HEK293 (cell line): ENCODE measurements at regions not wholly inside any gene's neighbourhood (a gene's known extent, or its start where the extent isn't known, plus 50 kb on each side); places are given as distances from the start of the nearest gene placed in this dataset.

Experiments
- CTCF ChIA-PET: fragments of 350-600 bp; formaldehyde crosslinking; extraction: SDS; loops from one replicate; lab custom pipeline; 2021; ENCODE audit warnings: antibody characterized with exemption; lab: Yijun Ruan, JAX
- POLR2A ChIA-PET: fragments of 300-600 bp; formaldehyde crosslinking; extraction: SDS; loops from one replicate; lab custom pipeline; 2020; ENCODE audit warnings: antibody characterized with exemption, inconsistent platforms; lab: Yijun Ruan, JAX
- H3K27ac ChIP-seq: fragments of 200-500 bp; sonication (Bioruptor generic); 2 replicates; pipeline ENCODE4 v1.5.1; 2014; ENCODE audit warnings: low read depth, low read length, control low read depth, inconsistent platforms; ENCODE audit errors: extremely low read depth
- H3K36me3 ChIP-seq, 2 experiments: fragments of 200-500 bp in 1 of 2; sonication (Bioruptor generic) in 1 of 2; 1 replicate in 1 of 2; 2 replicates in 1 of 2; pipeline ENCODE4 v1.5.1; 2014 to 2017; ENCODE audit warnings: inconsistent platforms in 2 of 2, low read length in 2 of 2; ENCODE audit not compliant: control insufficient read depth in 2 of 2, insufficient read depth in 1 of 2
- H3K4me1 ChIP-seq: fragments of 200-500 bp; sonication (Bioruptor generic); 2 replicates; pipeline ENCODE4 v1.5.1; 2014; ENCODE audit warnings: mild to moderate bottlenecking, low read length, inconsistent platforms; ENCODE audit not compliant: control insufficient read depth, insufficient read depth
- H3K4me3 ChIP-seq: 2 replicates; pipeline ENCODE4 v1.5.1; 2011; ENCODE audit warnings: low read depth, mild to moderate bottlenecking, control low read depth, low read length, moderate library complexity
- H3K9me3 ChIP-seq: fragments of 200-500 bp; sonication (Bioruptor generic); 2 replicates; pipeline ENCODE4 v1.5.1; 2014; ENCODE audit warnings: low read depth, low read length, inconsistent platforms; ENCODE audit not compliant: control insufficient read depth, insufficient read depth
- AEBP2 ChIP-seq: fragments of 450-650 bp; formaldehyde crosslinking; IDR thresholded peaks from 2 replicates; pipeline ENCODE4 v1.5.1; 2016; ENCODE audit warnings: missing biosample characterization, missing genetic modification characterization, borderline replicate concordance
- INSM2 ChIP-seq: fragments of 450-650 bp; formaldehyde crosslinking; IDR thresholded peaks from 2 replicates; pipeline ENCODE4 v1.5.1; 2016; ENCODE audit warnings: missing biosample characterization, missing genetic modification characterization
- ZBTB21 ChIP-seq: fragments of 450-650 bp; formaldehyde crosslinking; IDR thresholded peaks from 2 replicates; pipeline ENCODE4 v1.5.1; 2017; ENCODE audit warnings: missing biosample characterization, missing genetic modification characterization
- ZBTB6 ChIP-seq: fragments of 450-650 bp; formaldehyde crosslinking; IDR thresholded peaks from 2 replicates; pipeline ENCODE4 v1.5.1; 2017; ENCODE audit warnings: missing biosample characterization, missing genetic modification characterization
- ZFP3 ChIP-seq: fragments of 450-650 bp; formaldehyde crosslinking; IDR thresholded peaks from 2 replicates; pipeline ENCODE4 v1.5.1; 2016; ENCODE audit warnings: low read depth, missing biosample characterization, missing genetic modification characterization
- ZNF16 ChIP-seq: fragments of 450-650 bp; formaldehyde crosslinking; IDR thresholded peaks from 2 replicates; pipeline ENCODE4 v1.5.1; 2016; ENCODE audit warnings: low read depth, missing biosample characterization, missing genetic modification characterization
- ZNF202 ChIP-seq: fragments of 450-650 bp; formaldehyde crosslinking; IDR thresholded peaks from 2 replicates; pipeline ENCODE4 v1.5.1; 2016; ENCODE audit warnings: missing biosample characterization, missing genetic modification characterization, borderline replicate concordance
- ZNF311 ChIP-seq: fragments of 450-650 bp; formaldehyde crosslinking; IDR thresholded peaks from 2 replicates; pipeline ENCODE4 v1.5.1; 2017; ENCODE audit warnings: missing biosample characterization, missing genetic modification characterization, borderline replicate concordance
- ZNF335 ChIP-seq: fragments of 450-650 bp; formaldehyde crosslinking; conservative IDR thresholded peaks from 2 replicates; pipeline ENCODE4 v1.5.1; 2016; ENCODE audit warnings: missing biosample characterization, missing genetic modification characterization
- ZNF341 ChIP-seq: fragments of 450-650 bp; formaldehyde crosslinking; IDR thresholded peaks from 2 replicates; pipeline ENCODE4; 2016; ENCODE audit warnings: low read depth, missing biosample characterization, missing genetic modification characterization
- ZNF354C ChIP-seq: fragments of 450-650 bp; formaldehyde crosslinking; IDR thresholded peaks from 2 replicates; pipeline ENCODE4 v1.5.1; 2016; ENCODE audit warnings: missing biosample characterization, missing genetic modification characterization, low read depth, borderline replicate concordance
- ZNF394 ChIP-seq: fragments of 450-650 bp; formaldehyde crosslinking; IDR thresholded peaks from 2 replicates; pipeline ENCODE4 v1.5.1; 2016; ENCODE audit warnings: missing biosample characterization, missing genetic modification characterization, mild to moderate bottlenecking, moderate library complexity, borderline replicate concordance
- ZNF449 ChIP-seq: fragments of 450-650 bp; formaldehyde crosslinking; IDR thresholded peaks from 2 replicates; pipeline ENCODE4 v1.5.1; 2017; ENCODE audit warnings: missing biosample characterization, mild to moderate bottlenecking, missing genetic modification characterization, moderate library complexity
- ZNF473 ChIP-seq: fragments of 450-650 bp; formaldehyde crosslinking; IDR thresholded peaks from 2 replicates; pipeline ENCODE4 v1.5.1; 2017; ENCODE audit warnings: missing biosample characterization, missing genetic modification characterization
- ZNF48 ChIP-seq: fragments of 450-650 bp; formaldehyde crosslinking; IDR thresholded peaks from 2 replicates; pipeline ENCODE4 v1.5.1; 2016; ENCODE audit warnings: missing biosample characterization, missing genetic modification characterization
- ZNF530 ChIP-seq: fragments of 450-650 bp; formaldehyde crosslinking; IDR thresholded peaks from 2 replicates; pipeline ENCODE4 v1.5.1; 2016; ENCODE audit warnings: low read depth, missing biosample characterization, missing genetic modification characterization
- ZNF660 ChIP-seq: fragments of 450-650 bp; IDR thresholded peaks from 2 replicates; pipeline ENCODE4 v1.5.1; 2018; ENCODE audit warnings: missing biosample characterization, mild to moderate bottlenecking, missing genetic modification characterization
- ZNF664 ChIP-seq: fragments of 450-650 bp; formaldehyde crosslinking; IDR thresholded peaks from 2 replicates; pipeline ENCODE4 v1.5.1; 2016; ENCODE audit warnings: missing biosample characterization, missing genetic modification characterization
- TF ChIP-seq, protein P1 (sequence below): fragments of 450-650 bp; formaldehyde crosslinking; IDR thresholded peaks from 2 replicates; pipeline ENCODE4 v1.5.1; 2016; ENCODE audit warnings: missing biosample characterization, missing genetic modification characterization

DNA sequence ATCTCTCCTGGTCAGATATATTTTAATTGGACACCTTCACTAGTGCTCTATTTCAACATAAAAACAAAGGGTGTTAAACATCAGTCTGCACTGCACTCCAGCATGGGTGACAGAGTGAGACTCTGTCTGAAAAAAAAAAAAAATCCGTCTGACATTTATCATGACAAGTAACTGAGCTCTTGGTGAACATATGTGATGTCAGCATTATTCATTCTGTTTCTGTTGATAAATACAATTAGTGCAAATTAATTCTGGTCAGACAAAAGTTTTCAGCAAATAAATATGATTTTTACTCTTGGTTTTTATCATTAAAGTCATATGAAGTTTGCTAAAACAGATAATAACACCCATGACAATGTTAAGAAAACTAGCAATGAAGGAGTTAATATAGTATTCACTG is 692.8 kb upstream of the GRM3 start:
- no peak for TF ChIP-seq INSM2 (tag by site-specific recombination)
- TF ChIP-seq ZBTB6 (tag by site-specific recombination), result no peak
- no peak for TF ChIP-seq ZFP3
- no peak for TF ChIP-seq AEBP2
- TF ChIP-seq, protein P1, sequence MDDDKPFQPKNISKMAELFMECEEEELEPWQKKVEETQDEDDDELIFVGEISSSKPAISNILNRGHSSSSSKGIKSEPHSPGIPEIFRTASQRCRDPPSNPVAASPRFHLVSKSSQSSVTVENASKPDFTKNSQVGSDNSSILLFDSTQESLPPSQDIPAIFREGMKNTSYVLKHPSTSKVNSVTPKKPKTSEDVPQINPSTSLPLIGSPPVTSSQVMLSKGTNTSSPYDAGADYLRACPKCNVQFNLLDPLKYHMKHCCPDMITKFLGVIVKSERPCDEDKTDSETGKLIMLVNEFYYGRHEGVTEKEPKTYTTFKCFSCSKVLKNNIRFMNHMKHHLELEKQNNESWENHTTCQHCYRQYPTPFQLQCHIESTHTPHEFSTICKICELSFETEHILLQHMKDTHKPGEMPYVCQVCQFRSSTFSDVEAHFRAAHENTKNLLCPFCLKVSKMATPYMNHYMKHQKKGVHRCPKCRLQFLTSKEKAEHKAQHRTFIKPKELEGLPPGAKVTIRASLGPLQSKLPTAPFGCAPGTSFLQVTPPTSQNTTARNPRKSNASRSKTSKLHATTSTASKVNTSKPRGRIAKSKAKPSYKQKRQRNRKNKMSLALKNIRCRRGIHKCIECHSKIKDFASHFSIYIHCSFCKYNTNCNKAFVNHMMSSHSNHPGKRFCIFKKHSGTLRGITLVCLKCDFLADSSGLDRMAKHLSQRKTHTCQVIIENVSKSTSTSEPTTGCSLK, result no peak
- TF ChIP-seq ZNF202 (tag by site-specific recombination), result no peak
- no peak for TF ChIP-seq ZNF530
- no peak for TF ChIP-seq ZNF16 (tag by site-specific recombination)
- TF ChIP-seq ZNF341, result no peak
- no peak for TF ChIP-seq ZBTB21 (tag by site-specific recombination)
- TF ChIP-seq ZNF48 (tag by site-specific recombination), result no peak
- no peak for TF ChIP-seq ZNF449
- no peak for TF ChIP-seq ZNF473 (tag by site-specific recombination)
- no peak for TF ChIP-seq ZNF354C (tag by site-specific recombination)
- TF ChIP-seq ZNF394 (tag by site-specific recombination), result no peak
- no peak for TF ChIP-seq ZNF660 (tag by site-specific recombination)
- TF ChIP-seq ZNF311 (tag by site-specific recombination), result no peak
- H3K27ac ChIP-seq, result no peak overlapping the region
- CTCF ChIA-PET, result interaction anchor here (0.6 kb wide), 1 partner anchor 556 kb away, joined by 5 read pairs; no protein-coding TSS in a partner anchor
- no peaks in the 10 kb centered on the region for H3K4me1 ChIP-seq
- H3K4me3 ChIP-seq, result no peak overlapping the region
- H3K9me3 ChIP-seq, result no peaks in the 10 kb centered on the region; the same call in 1 of the 2 replicates
- H3K36me3 ChIP-seq, result no peaks in the 10 kb centered on the region
- POLR2A ChIA-PET, result no interaction called here

- no peak overlapping the region for H3K27ac ChIP-seq
- ChIA-PET CTCF (no interaction called here), POLR2A (no interaction called here)
- H3K36me3 ChIP-seq, result no peaks in the 10 kb centered on the region
- H3K4me1 ChIP-seq, result no peaks in the 10 kb centered on the region
- no peak overlapping the region for H3K4me3 ChIP-seq
- TF ChIP-seq ZNF335 (tag by site-specific recombination), result no peak
- TF ChIP-seq ZNF664, result no peak
- H3K9me3 ChIP-seq, result no peaks in the 10 kb centered on the region; the same call in 1 of the 2 replicates
Observed at GRCh38 chr7:85950418-85950817, 693.3 kb upstream of the GRM3 start.
